ENCODE measurements at regions not wholly inside any gene's neighbourhood (a gene's known extent, or its start where the extent isn't known, plus 50 kb on each side); places are given as distances from the start of the nearest gene placed in this dataset.

GRCh38 chrX:5771441-5771840 lies 457.2 kb downstream of the NLGN4X start:
- Histone ChIP-seq H2BK20ac (ENCODE audit: low read depth, low read length) (no peak overlapping the region), H4K20me1 (ENCODE audit: insufficient read depth, low read length) (no peaks in the 10 kb centered on the region), H3K56ac (ENCODE audit: extremely low read depth, insufficient read depth, low read length) (no peak overlapping the region), H3K4me3 (ENCODE audit: insufficient read depth, low read depth, low read length) (no peak overlapping the region), H2AK5ac (ENCODE audit: low read depth, low read length) (no peak overlapping the region), H3K36me3 (ENCODE audit: control insufficient read depth, insufficient read depth, low read length) (no peaks in the 10 kb centered on the region), H4K5ac (ENCODE audit: low read depth, low read length) (no peak overlapping the region), H2BK120ac (ENCODE audit: low read depth, low read length) (no peak overlapping the region), H2AK9ac (replicated peaks; ENCODE audit: low read depth, low read length, poor library complexity) (no peak overlapping the region), H3K14ac (replicated peaks; ENCODE audit: low read depth, low read length) (no peak overlapping the region), H2AFZ (replicated peaks; ENCODE audit: low read length, poor library complexity) (no peak overlapping the region), H3K9me3 (ENCODE audit: control insufficient read depth, insufficient read depth, low read length) (peaks cover 3% of the 10 kb centered on the region; the same call in 1 of the 2 replicates), H2BK5ac (ENCODE audit: low read depth, low read length, poor library complexity, severe bottlenecking) (no peak overlapping the region), H3K79me1 (ENCODE audit: low read depth in 1 of 2, low read length in 2 of 2) (no peaks in the 10 kb centered on the region), H3K18ac (ENCODE audit: low read depth, low read length) (no peak overlapping the region), H3K4me1 (ENCODE audit: control insufficient read depth, insufficient read depth, low read length) (no peaks in the 10 kb centered on the region), H4K91ac (ENCODE audit: insufficient read depth, low read depth, low read length) (no peak overlapping the region), H3K27ac (ENCODE audit: insufficient read depth, low read length) (no peak overlapping the region), H2BK15ac (ENCODE audit: low read depth, low read length) (no peak overlapping the region), H3K9me1 (ENCODE audit: insufficient read depth, low read length) (no peaks in the 10 kb centered on the region), H3K4ac (ENCODE audit: low read depth, low read length) (no peak overlapping the region), H3K4me2 (ENCODE audit: low read depth, low read length) (no peak overlapping the region), H3K23ac (ENCODE audit: low read depth, low read length) (no peak overlapping the region), H4K8ac (ENCODE audit: low read depth in 2 of 2, low read length in 2 of 2) (no peak overlapping the region), H3K9ac (ENCODE audit: low read depth, low read length) (no peak overlapping the region), H3K27me3 (ENCODE audit: control insufficient read depth, insufficient read depth, low read length) (no peaks in the 10 kb centered on the region)
- TF ChIP-seq RAD21 (IDR thresholded peaks at IDR 0.05; ENCODE audit: low read length), result no peak
- TF ChIP-seq NFE2L2 (IDR thresholded peaks at IDR 0.05; ENCODE audit: low read depth, low read length), result no peak
- no peak for TF ChIP-seq MAFK (IDR thresholded peaks at IDR 0.05; ENCODE audit: low read depth, low read length)
- TF ChIP-seq USF2 (IDR thresholded peaks at IDR 0.05; ENCODE audit: low read depth, low read length), result no peak
- TF ChIP-seq MXI1 (IDR thresholded peaks at IDR 0.05; ENCODE audit: borderline replicate concordance, low read depth, low read length), result no peak
- TF ChIP-seq, protein P1, sequence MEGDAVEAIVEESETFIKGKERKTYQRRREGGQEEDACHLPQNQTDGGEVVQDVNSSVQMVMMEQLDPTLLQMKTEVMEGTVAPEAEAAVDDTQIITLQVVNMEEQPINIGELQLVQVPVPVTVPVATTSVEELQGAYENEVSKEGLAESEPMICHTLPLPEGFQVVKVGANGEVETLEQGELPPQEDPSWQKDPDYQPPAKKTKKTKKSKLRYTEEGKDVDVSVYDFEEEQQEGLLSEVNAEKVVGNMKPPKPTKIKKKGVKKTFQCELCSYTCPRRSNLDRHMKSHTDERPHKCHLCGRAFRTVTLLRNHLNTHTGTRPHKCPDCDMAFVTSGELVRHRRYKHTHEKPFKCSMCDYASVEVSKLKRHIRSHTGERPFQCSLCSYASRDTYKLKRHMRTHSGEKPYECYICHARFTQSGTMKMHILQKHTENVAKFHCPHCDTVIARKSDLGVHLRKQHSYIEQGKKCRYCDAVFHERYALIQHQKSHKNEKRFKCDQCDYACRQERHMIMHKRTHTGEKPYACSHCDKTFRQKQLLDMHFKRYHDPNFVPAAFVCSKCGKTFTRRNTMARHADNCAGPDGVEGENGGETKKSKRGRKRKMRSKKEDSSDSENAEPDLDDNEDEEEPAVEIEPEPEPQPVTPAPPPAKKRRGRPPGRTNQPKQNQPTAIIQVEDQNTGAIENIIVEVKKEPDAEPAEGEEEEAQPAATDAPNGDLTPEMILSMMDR (conservative IDR thresholded peaks at IDR 0.05; ENCODE audit: low read depth, low read length), result no peak
- no peak for TF ChIP-seq SMC3 (IDR thresholded peaks at IDR 0.05; ENCODE audit: low read depth, low read length)
- TF ChIP-seq CEBPB (IDR thresholded peaks at IDR 0.05; ENCODE audit: low read depth, low read length), result no peak
- TF ChIP-seq ELK1 (IDR thresholded peaks at IDR 0.05; ENCODE audit: borderline replicate concordance, low read depth, low read length), result no peak
- TF ChIP-seq RFX5 (IDR thresholded peaks at IDR 0.05; ENCODE audit: low read depth, low read length), result no peak
- no peak for TF ChIP-seq MAZ (IDR thresholded peaks at IDR 0.05; ENCODE audit: borderline replicate concordance, low read depth, low read length)
- no peak for TF ChIP-seq POLR2A (IDR thresholded peaks at IDR 0.05; ENCODE audit: low read depth, low read length)
- TF ChIP-seq CHD1 (IDR thresholded peaks at IDR 0.05; ENCODE audit: low read depth, low read length), result no peak
- no peak for TF ChIP-seq BHLHE40 (IDR thresholded peaks at IDR 0.05; ENCODE audit: low read depth, low read length)
- no peak for TF ChIP-seq FOS (IDR thresholded peaks at IDR 0.05; ENCODE audit: low read depth, low read length)
- no peak for TF ChIP-seq RCOR1 (IDR thresholded peaks at IDR 0.05; ENCODE audit: insufficient replicate concordance, low read length)
- CTCF ChIA-PET, result interaction anchor here (0.6 kb wide), 2 partner anchors 1766 to 1809 kb away, joined by 4 read pairs; no protein-coding TSS in a partner anchor
- intact Hi-C loops (cut with micrococcal nuclease), result no loop called here
- dilution Hi-C loops (cut with HindIII; ENCODE audit: low sequenced_read_pairs, unreplicated experiment), result no loop called here
- in situ Hi-C loops (cut with MboI; ENCODE audit: low sequenced_read_pairs), result no loop called here
- no CpG with 5 or more reads among the region's 3 CpGs for WGBS, 2 experiments (ENCODE audit: extremely low coverage in 2 of 2, insufficient read length in 1 of 2)
- POLR2A ChIA-PET (ENCODE audit: unreplicated experiment), result no interaction called here
- ATAC-seq (ENCODE audit: low read depth) (no peak), DNase-seq (no peak)
- no TSS peak for BruUV-seq (replicated peaks)

Measured in IMR-90 (cell line).